ENCODE measurements at regions not wholly inside any gene's neighbourhood (a gene's known extent, or its start where the extent isn't known, plus 50 kb on each side); places are given as distances from the start of the nearest gene placed in this dataset.

DNA sequence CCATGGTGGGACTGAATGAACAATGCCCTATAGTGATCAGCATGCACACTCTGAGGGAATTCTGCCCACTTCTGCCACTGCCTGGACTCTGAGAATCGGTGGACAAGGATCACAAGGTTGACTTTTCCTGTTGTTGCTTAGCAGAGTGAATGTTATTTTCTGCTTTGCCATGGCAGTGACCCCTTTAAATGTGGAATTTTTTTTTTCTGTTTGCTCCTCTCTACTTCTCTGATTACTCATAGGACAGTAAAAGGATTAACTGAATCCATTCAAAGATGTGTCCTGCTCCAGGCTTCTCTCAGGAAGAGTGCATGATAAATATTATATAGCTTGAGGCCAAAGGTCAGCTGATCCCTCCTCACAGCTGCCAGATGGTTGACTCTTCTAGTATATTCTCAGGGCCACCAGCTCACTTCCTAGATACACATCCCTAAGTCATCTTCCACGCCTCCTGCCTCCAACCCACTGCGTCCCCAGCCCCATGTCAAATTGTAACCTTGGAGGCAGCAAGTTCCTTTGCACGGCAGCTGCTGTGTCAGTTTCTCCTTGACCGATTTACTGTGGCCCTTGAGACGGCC is 74.0 kb upstream of the RALGPS2 start:
- TF ChIP-seq, protein P1, sequence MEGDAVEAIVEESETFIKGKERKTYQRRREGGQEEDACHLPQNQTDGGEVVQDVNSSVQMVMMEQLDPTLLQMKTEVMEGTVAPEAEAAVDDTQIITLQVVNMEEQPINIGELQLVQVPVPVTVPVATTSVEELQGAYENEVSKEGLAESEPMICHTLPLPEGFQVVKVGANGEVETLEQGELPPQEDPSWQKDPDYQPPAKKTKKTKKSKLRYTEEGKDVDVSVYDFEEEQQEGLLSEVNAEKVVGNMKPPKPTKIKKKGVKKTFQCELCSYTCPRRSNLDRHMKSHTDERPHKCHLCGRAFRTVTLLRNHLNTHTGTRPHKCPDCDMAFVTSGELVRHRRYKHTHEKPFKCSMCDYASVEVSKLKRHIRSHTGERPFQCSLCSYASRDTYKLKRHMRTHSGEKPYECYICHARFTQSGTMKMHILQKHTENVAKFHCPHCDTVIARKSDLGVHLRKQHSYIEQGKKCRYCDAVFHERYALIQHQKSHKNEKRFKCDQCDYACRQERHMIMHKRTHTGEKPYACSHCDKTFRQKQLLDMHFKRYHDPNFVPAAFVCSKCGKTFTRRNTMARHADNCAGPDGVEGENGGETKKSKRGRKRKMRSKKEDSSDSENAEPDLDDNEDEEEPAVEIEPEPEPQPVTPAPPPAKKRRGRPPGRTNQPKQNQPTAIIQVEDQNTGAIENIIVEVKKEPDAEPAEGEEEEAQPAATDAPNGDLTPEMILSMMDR (IDR thresholded peaks at IDR 0.05 in 2 of 3, conservative IDR thresholded peaks at IDR 0.05 in 1 of 3; ENCODE audit: borderline replicate concordance in 1 of 3, insufficient read depth in 1 of 3, low read depth in 2 of 3, low read length in 2 of 3): no peak
- TF ChIP-seq, protein P2, sequence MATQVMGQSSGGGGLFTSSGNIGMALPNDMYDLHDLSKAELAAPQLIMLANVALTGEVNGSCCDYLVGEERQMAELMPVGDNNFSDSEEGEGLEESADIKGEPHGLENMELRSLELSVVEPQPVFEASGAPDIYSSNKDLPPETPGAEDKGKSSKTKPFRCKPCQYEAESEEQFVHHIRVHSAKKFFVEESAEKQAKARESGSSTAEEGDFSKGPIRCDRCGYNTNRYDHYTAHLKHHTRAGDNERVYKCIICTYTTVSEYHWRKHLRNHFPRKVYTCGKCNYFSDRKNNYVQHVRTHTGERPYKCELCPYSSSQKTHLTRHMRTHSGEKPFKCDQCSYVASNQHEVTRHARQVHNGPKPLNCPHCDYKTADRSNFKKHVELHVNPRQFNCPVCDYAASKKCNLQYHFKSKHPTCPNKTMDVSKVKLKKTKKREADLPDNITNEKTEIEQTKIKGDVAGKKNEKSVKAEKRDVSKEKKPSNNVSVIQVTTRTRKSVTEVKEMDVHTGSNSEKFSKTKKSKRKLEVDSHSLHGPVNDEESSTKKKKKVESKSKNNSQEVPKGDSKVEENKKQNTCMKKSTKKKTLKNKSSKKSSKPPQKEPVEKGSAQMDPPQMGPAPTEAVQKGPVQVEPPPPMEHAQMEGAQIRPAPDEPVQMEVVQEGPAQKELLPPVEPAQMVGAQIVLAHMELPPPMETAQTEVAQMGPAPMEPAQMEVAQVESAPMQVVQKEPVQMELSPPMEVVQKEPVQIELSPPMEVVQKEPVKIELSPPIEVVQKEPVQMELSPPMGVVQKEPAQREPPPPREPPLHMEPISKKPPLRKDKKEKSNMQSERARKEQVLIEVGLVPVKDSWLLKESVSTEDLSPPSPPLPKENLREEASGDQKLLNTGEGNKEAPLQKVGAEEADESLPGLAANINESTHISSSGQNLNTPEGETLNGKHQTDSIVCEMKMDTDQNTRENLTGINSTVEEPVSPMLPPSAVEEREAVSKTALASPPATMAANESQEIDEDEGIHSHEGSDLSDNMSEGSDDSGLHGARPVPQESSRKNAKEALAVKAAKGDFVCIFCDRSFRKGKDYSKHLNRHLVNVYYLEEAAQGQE (IDR thresholded peaks at IDR 0.05; ENCODE audit: low read depth): no peak
- TF ChIP-seq POLR2A (IDR thresholded peaks at IDR 0.05; ENCODE audit: borderline replicate concordance, extremely low read depth, insufficient read depth, insufficient read length) (no peak), POLR2AphosphoS5 (IDR thresholded peaks at IDR 0.05; ENCODE audit: low read depth, low read length) (no peak), MAX (IDR thresholded peaks at IDR 0.05) (no peak), EGR1 (IDR thresholded peaks at IDR 0.05; ENCODE audit: low read depth) (no peak), SIN3A (IDR thresholded peaks at IDR 0.05; ENCODE audit: low read depth) (no peak), YY1 (IDR thresholded peaks at IDR 0.05; ENCODE audit: extremely low read depth, insufficient replicate concordance, low read depth, low read length) (no peak), CEBPB (IDR thresholded peaks at IDR 0.05; ENCODE audit: low read depth) (no peak), EZH2phosphoT487 (IDR thresholded peaks at IDR 0.05; ENCODE audit: borderline replicate concordance) (no peak)
